ENCODE measurements at regions not wholly inside any gene's neighbourhood (a gene's known extent, or its start where the extent isn't known, plus 50 kb on each side); places are given as distances from the start of the nearest gene placed in this dataset.

- Mint-ChIP-seq H3K9me3 (peaks cover 0 to 2% (median 0%) of the 10 kb centered on the region in 7 donors), H3K27ac (no peak overlapping the region), H3K36me3 (no peaks in the 10 kb centered on the region), H3K27me3 (no peaks in the 10 kb centered on the region), H3K4me1 (no peaks in the 10 kb centered on the region), H3K4me3 (no peak overlapping the region)
- ATAC-seq (ENCODE audit: low read depth in 2 of 2) (no peak), DNase-seq (no peak)
Measured at GRCh38 chr4:160370046-160370445, 1267.2 kb downstream of the RAPGEF2 start.

- Mint-ChIP-seq H3K9me3 (peaks cover 0 to 2% (median 0%) of the 10 kb centered on the region in 7 donors), H3K4me3 (no peak overlapping the region), H3K36me3 (no peaks in the 10 kb centered on the region), H3K27me3 (no peaks in the 10 kb centered on the region), H3K27ac (no peak overlapping the region), H3K4me1 (no peaks in the 10 kb centered on the region)
- ATAC-seq (ENCODE audit: low read depth in 2 of 2) (no peak), DNase-seq (no peak)
Measured at GRCh38 chr4:160371446-160371845, 1268.6 kb downstream of the RAPGEF2 start.

- Mint-ChIP-seq H3K27ac (no peak overlapping the region), H3K36me3 (no peaks in the 10 kb centered on the region), H3K27me3 (no peaks in the 10 kb centered on the region), H3K4me3 (no peak overlapping the region), H3K9me3 (peaks cover 0 to 5% (median 0%) of the 10 kb centered on the region in 7 donors), H3K4me1 (no peaks in the 10 kb centered on the region)
- DNase-seq (no peak), ATAC-seq (ENCODE audit: low read depth in 2 of 2) (no peak)
Measured at GRCh38 chr4:160372390-160372789, 1269.5 kb downstream of the RAPGEF2 start.

GRCh38 chr4:160373911-160374310 lies 1271.0 kb downstream of the RAPGEF2 start:
- Mint-ChIP-seq H3K9me3 (peaks cover 0 to 8% (median 0%) of the 10 kb centered on the region in 7 donors), H3K36me3 (no peaks in the 10 kb centered on the region), H3K4me3 (no peak overlapping the region), H3K27ac (no peak overlapping the region), H3K4me1 (no peaks in the 10 kb centered on the region), H3K27me3 (no peaks in the 10 kb centered on the region)
- DNase-seq (no peak), ATAC-seq (ENCODE audit: low read depth in 2 of 2) (no peak)

- Mint-ChIP-seq H3K36me3 (no peaks in the 10 kb centered on the region), H3K4me3 (no peak overlapping the region), H3K4me1 (no peaks in the 10 kb centered on the region), H3K9me3 (peaks cover 0 to 8% (median 0%) of the 10 kb centered on the region in 7 donors), H3K27me3 (no peaks in the 10 kb centered on the region), H3K27ac (no peak overlapping the region)
- no peak for ATAC-seq (ENCODE audit: low read depth in 2 of 2)
- no peak for DNase-seq
Measured at GRCh38 chr4:160375772-160376452, 1273.0 kb downstream of the RAPGEF2 start.

- no peak overlapping the region for H3K4me3 Mint-ChIP-seq
- no peaks in the 10 kb centered on the region for H3K4me1 Mint-ChIP-seq
- ATAC-seq (ENCODE audit: low read depth in 2 of 2), result no peak
- H3K27me3 Mint-ChIP-seq, result no peaks in the 10 kb centered on the region
- no peak for DNase-seq
- peaks cover 0 to 18% (median 9%) of the 10 kb centered on the region in 7 donors for H3K9me3 Mint-ChIP-seq
- H3K27ac Mint-ChIP-seq, result peak overlapping the region in 1 of 6 donors; percentile 83
- H3K36me3 Mint-ChIP-seq, result no peaks in the 10 kb centered on the region
Measured at GRCh38 chr4:160386846-160387245, 1284.0 kb downstream of the RAPGEF2 start.

- Mint-ChIP-seq H3K9me3 (peaks cover 0 to 5% (median 2%) of the 10 kb centered on the region in 7 donors), H3K36me3 (no peaks in the 10 kb centered on the region), H3K4me1 (no peaks in the 10 kb centered on the region), H3K27me3 (no peaks in the 10 kb centered on the region), H3K27ac (no peak overlapping the region), H3K4me3 (no peak overlapping the region)
- DNase-seq (no peak), ATAC-seq (ENCODE audit: low read depth in 2 of 2) (no peak)
Measured at GRCh38 chr4:160399826-160400225, 1296.9 kb downstream of the RAPGEF2 start.

GRCh38 chr4:160403081-160403480 lies 1300.2 kb downstream of the RAPGEF2 start:
- H3K36me3 Mint-ChIP-seq, result no peaks in the 10 kb centered on the region
- no peak overlapping the region for H3K27ac Mint-ChIP-seq
- ATAC-seq (ENCODE audit: low read depth in 2 of 2), result no peak

GRCh38 chr4:160406263-160406825 lies 1303.5 kb downstream of the RAPGEF2 start:
- DNase-seq (no peak), ATAC-seq (ENCODE audit: low read depth in 2 of 2) (no peak)
- H3K9me3 Mint-ChIP-seq, result peaks cover 0 to 5% (median 0%) of the 10 kb centered on the region in 7 donors
- H3K27me3 Mint-ChIP-seq, result no peaks in the 10 kb centered on the region
- H3K4me3 Mint-ChIP-seq, result no peak overlapping the region
- no peak overlapping the region for H3K27ac Mint-ChIP-seq
- no peaks in the 10 kb centered on the region for H3K36me3 Mint-ChIP-seq
- no peaks in the 10 kb centered on the region for H3K4me1 Mint-ChIP-seq

More at GRCh38 chr4:160403081-160403480, 1300.2 kb downstream of the RAPGEF2 start:
- no peak for DNase-seq
- peaks cover 0 to 8% (median 2%) of the 10 kb centered on the region in 7 donors for H3K9me3 Mint-ChIP-seq
- no peaks in the 10 kb centered on the region for H3K4me1 Mint-ChIP-seq
- H3K27me3 Mint-ChIP-seq, result no peaks in the 10 kb centered on the region
- H3K4me3 Mint-ChIP-seq, result no peak overlapping the region

GRCh38 chr4:160414496-160414895 lies 1311.6 kb downstream of the RAPGEF2 start:
- Mint-ChIP-seq H3K27ac (no peak overlapping the region), H3K36me3 (no peaks in the 10 kb centered on the region), H3K27me3 (no peaks in the 10 kb centered on the region), H3K4me1 (no peaks in the 10 kb centered on the region), H3K9me3 (peaks cover 0 to 5% (median 0%) of the 10 kb centered on the region in 7 donors), H3K4me3 (no peak overlapping the region)
- ATAC-seq (ENCODE audit: low read depth in 2 of 2) (no peak), DNase-seq (no peak)

- ATAC-seq (ENCODE audit: low read depth in 2 of 2), result no peak
- DNase-seq, result no peak
- H3K36me3 Mint-ChIP-seq, result no peaks in the 10 kb centered on the region
- H3K9me3 Mint-ChIP-seq, result peaks cover 0 to 6% (median 0%) of the 10 kb centered on the region in 7 donors
- no peak overlapping the region for H3K4me3 Mint-ChIP-seq
- no peaks in the 10 kb centered on the region for H3K27me3 Mint-ChIP-seq
- no peaks in the 10 kb centered on the region for H3K4me1 Mint-ChIP-seq
- no peak overlapping the region for H3K27ac Mint-ChIP-seq
Measured at GRCh38 chr4:160423879-160424451, 1321.1 kb downstream of the RAPGEF2 start.

GRCh38 chr4:160426233-160426632 lies 1323.4 kb downstream of the RAPGEF2 start:
- Mint-ChIP-seq H3K4me1 (no peaks in the 10 kb centered on the region), H3K27me3 (no peaks in the 10 kb centered on the region), H3K36me3 (no peaks in the 10 kb centered on the region), H3K4me3 (no peak overlapping the region), H3K27ac (no peak overlapping the region), H3K9me3 (peaks cover 0 to 10% (median 5%) of the 10 kb centered on the region in 7 donors)
- DNase-seq (no peak), ATAC-seq (ENCODE audit: low read depth in 2 of 2) (no peak)

GRCh38 chr4:160450876-160451275 lies 1348.0 kb downstream of the RAPGEF2 start:
- ATAC-seq (ENCODE audit: low read depth in 2 of 2), result no peak
- no peak overlapping the region for H3K27ac Mint-ChIP-seq

More at GRCh38 chr4:160450876-160451275, 1348.0 kb downstream of the RAPGEF2 start:
- no peak for DNase-seq
- Mint-ChIP-seq H3K9me3 (peaks cover 0 to 7% (median 2%) of the 10 kb centered on the region in 7 donors), H3K4me3 (no peak overlapping the region), H3K4me1 (no peaks in the 10 kb centered on the region), H3K27me3 (no peaks in the 10 kb centered on the region), H3K36me3 (no peaks in the 10 kb centered on the region)
